Ovary (tissue), 7 donors: ENCODE measurements at regions not wholly inside any gene's neighbourhood (a gene's known extent, or its start where the extent isn't known, plus 50 kb on each side); places are given as distances from the start of the nearest gene placed in this dataset.

Experiments
- DNase-seq, 5 donors: peaks; one replicate each; pipeline ENCODE4 v3.0.0-alpha.2; 2019 to 2020
- H3K27ac ChIP-seq, 2 donors: fragments of 200-600 bp; one replicate each; pipeline versions ENCODE4 v1.5.1 to v1.8.0; 2019 to 2022
- H3K27me3 ChIP-seq: fragments of 200-600 bp; one replicate; pipeline ENCODE4 v1.8.0; 2022
- H3K36me3 ChIP-seq: fragments of 200-600 bp; sonication (generic); one replicate; pipeline ENCODE4 v1.5.1; 2019
- H3K4me1 ChIP-seq: one replicate; pipeline ENCODE4 v1.8.1; 2013; ENCODE audit warnings: mild to moderate bottlenecking, moderate library complexity; ENCODE audit not compliant: insufficient read depth
- H3K4me3 ChIP-seq: fragments of 200-600 bp; sonication (generic); one replicate; pipeline ENCODE4 v1.5.1; 2017
- H3K9me3 ChIP-seq, 2 donors: fragments of 200-600 bp in 1 of 2; sonication (generic) in 1 of 2; one replicate each; pipeline versions ENCODE4 v1.5.1 to v1.8.1; 2013 to 2019; ENCODE audit warnings: mild to moderate bottlenecking in 1 of 2, moderate library complexity in 1 of 2
- CTCF ChIP-seq, 3 donors: fragments of 450-650 bp in 2 of 3; fragments of 200-600 bp in 1 of 3; IDR thresholded peaks; one replicate each; pipeline versions ENCODE4 v1.5.1 to v1.8.0; 2016 to 2022; ENCODE audit warnings: antibody characterized with exemption in 3 of 3, mild to moderate bottlenecking in 1 of 3
- EP300 ChIP-seq: sonication (generic); formaldehyde crosslinking; IDR thresholded peaks from one replicate; pipeline ENCODE4 v1.6.1; 2017; ENCODE audit warnings: antibody characterized with exemption
- POLR2A ChIP-seq: fragments of 450-650 bp; IDR thresholded peaks from one replicate; pipeline ENCODE4 v1.6.1; 2017; ENCODE audit warnings: antibody characterized with exemption, mild to moderate bottlenecking, moderate library complexity
- WGBS, 3 donors: extraction: QIAGEN DNeasy Blood & Tissue Kit in 1 of 3; methylation state at CpG; one replicate each; pipeline versions ENCODE4 v1.1.5 to v1.1.7; 2013 to 2017; 5-methylcytosine and 5-hydroxymethylcytosine counted together
- intact Hi-C, 4 donors: fragments of 100-400 bp; cut with DNase I; formaldehyde crosslinking; loops; one replicate each; pipeline versions ENCODE4 v1.11.0 to v1.15.1; 2022 to 2023
- donor health status: DM: no; HTN: no; CAD: no; lungs with moderate emphysema.
- donor health status: DM: no; HTN: no; CAD: no.
- donor health status: Bipolar disorder and iron deficiency.
- donor health status: DM: no; HTN: no; CAD: no.
- donor health status: DM: yes; HTN: yes; CAD: no.

- intact Hi-C loops, result no loop called here
- Histone ChIP-seq H3K4me1 (no peaks in the 10 kb centered on the region), H3K27ac (no peak overlapping the region), H3K27me3 (no peaks in the 10 kb centered on the region), H3K4me3 (no peak overlapping the region), H3K36me3 (no peaks in the 10 kb centered on the region), H3K9me3 (no peaks in the 10 kb centered on the region)
- WGBS, 3 donors, result 74 to 81% (median 74%) methylated on average over 8 of the region's 8 CpGs
- TF ChIP-seq CTCF (IDR thresholded peaks at IDR 0.05), result no peak
- TF ChIP-seq EP300, result no peak
- no peak for TF ChIP-seq POLR2A
- no peak for DNase-seq
Observed at GRCh38 chr20:19074828-19075516, 137.5 kb upstream of the SLC24A3 start.

- intact Hi-C loops, result no loop called here
- Histone ChIP-seq H3K9me3 (no peaks in the 10 kb centered on the region), H3K36me3 (no peaks in the 10 kb centered on the region), H3K27ac (no peak overlapping the region), H3K27me3 (no peaks in the 10 kb centered on the region), H3K4me1 (no peaks in the 10 kb centered on the region), H3K4me3 (no peak overlapping the region)
- WGBS, 3 donors, result 63 to 76% (median 75%) methylated on average over 5 of the region's 5 CpGs
- TF ChIP-seq POLR2A (no peak), CTCF (IDR thresholded peaks at IDR 0.05) (no peak), EP300 (no peak)
- DNase-seq, result no peak
Observed at GRCh38 chr20:19077370-19078220, 134.8 kb upstream of the SLC24A3 start.

DNA sequence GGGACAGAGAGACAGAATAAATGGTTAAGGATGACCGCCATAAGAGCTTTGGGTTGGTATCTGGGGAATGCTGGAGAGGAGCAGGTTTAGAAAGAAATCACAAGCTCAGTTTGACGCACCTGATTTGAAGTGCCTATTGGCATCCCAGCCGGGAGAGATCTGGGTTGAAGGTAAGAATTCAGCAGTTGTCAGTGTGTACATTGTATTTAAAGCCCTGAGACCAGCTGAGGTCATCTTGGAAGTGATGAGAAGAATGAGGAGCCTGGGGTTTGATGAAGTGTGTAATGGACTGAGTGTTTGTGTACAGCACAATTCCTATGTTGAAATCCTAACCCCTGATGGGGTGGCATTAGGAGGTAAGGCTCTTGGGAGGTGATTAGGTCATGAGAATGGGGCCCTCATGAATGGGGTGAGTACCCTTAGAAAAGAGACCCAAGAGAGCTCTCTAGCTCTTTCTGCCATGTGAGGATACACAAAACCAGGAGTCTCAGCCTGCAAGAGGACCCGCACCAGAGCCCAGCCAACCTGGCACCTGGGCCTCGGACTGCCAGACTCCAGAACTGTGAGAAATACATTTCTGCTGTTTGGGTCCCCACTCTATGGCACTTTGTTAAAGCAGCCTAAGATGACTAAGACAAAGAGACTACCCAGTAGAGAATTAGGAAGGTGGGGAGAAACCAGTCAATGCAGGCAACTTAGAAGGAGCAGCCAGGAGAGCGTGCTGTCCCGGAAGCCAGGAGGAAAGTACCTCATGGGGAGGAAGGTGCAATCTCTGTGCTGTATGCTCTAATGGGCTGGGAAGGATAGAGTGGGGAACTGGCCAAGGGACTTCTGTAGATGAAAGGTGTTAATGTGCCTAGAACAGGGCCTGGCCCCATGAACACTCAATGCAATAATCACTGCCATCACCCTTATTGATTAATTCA lies 133.7 kb upstream of the SLC24A3 start:
- no peak for TF ChIP-seq POLR2A
- TF ChIP-seq EP300, result no peak
- no peak for TF ChIP-seq CTCF (IDR thresholded peaks at IDR 0.05)
- Histone ChIP-seq H3K9me3 (no peaks in the 10 kb centered on the region), H3K27me3 (no peaks in the 10 kb centered on the region), H3K4me3 (no peak overlapping the region), H3K4me1 (no peaks in the 10 kb centered on the region), H3K36me3 (no peaks in the 10 kb centered on the region), H3K27ac (no peak overlapping the region)
- no peak for DNase-seq
- intact Hi-C loops, result no loop called here
- WGBS, 3 donors, result 90 to 94% (median 94%) methylated on average over 7 of the region's 7 CpGs
